ENCODE measurements at regions not wholly inside any gene's neighbourhood (a gene's known extent, or its start where the extent isn't known, plus 50 kb on each side); places are given as distances from the start of the nearest gene placed in this dataset.

DNA sequence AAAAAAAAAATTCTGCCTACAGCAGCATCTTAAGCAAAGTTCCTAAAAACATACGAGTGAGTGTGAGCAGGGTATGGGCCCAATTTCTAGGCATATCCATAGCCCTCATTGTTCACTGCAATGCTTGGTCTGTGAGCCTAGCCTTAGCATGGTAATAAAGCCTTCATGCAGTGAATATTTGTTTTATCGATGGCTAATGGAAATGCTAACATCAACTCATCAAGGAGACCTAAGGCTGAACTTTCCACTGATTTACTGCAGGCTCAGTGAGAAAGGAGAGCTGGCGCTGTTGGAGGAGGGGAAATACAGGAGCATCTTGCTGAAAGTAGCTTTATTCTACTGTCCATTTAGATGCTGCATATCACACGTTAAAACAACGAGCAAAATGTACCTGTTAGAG is 139.6 kb upstream of the DTNBP1 start:
- TF ChIP-seq, protein P1, sequence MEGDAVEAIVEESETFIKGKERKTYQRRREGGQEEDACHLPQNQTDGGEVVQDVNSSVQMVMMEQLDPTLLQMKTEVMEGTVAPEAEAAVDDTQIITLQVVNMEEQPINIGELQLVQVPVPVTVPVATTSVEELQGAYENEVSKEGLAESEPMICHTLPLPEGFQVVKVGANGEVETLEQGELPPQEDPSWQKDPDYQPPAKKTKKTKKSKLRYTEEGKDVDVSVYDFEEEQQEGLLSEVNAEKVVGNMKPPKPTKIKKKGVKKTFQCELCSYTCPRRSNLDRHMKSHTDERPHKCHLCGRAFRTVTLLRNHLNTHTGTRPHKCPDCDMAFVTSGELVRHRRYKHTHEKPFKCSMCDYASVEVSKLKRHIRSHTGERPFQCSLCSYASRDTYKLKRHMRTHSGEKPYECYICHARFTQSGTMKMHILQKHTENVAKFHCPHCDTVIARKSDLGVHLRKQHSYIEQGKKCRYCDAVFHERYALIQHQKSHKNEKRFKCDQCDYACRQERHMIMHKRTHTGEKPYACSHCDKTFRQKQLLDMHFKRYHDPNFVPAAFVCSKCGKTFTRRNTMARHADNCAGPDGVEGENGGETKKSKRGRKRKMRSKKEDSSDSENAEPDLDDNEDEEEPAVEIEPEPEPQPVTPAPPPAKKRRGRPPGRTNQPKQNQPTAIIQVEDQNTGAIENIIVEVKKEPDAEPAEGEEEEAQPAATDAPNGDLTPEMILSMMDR (IDR thresholded peaks at IDR 0.05; ENCODE audit: insufficient read depth, low read length, severe bottlenecking), result no peak
- Histone ChIP-seq H3K36me3 (ENCODE audit: control insufficient read depth, insufficient read depth, low read length) (no peaks in the 10 kb centered on the region), H3K27me3 (ENCODE audit: control insufficient read depth, insufficient read depth, low read length) (no peaks in the 10 kb centered on the region), H3K4me3 (ENCODE audit: low read depth, low read length) (no peak overlapping the region)
- FAIRE-seq (no peak), DNase-seq (ENCODE audit: low read depth) (no peak)

DNA sequence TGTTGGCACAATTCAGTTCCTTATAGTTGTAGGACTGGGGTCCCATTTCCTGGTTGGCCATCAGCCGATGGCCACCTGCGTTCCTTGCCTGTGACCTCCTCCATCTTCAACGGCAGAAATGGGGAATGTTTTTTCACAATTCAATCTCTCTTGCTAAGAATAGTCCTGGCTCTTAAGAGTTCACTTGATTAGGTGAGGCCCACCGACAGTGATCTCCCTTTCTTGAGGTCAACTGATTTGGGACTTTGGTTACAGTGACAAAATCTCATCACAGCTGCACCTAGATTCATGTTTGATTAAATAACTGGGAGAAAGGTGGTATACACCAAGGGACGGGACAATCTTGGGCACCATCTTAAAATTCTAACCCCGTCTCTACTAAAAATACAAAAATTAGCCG is 139.1 kb upstream of the DTNBP1 start:
- Histone ChIP-seq H3K4me3 (ENCODE audit: low read depth, low read length) (no peak overlapping the region), H3K27me3 (ENCODE audit: control insufficient read depth, insufficient read depth, low read length) (no peaks in the 10 kb centered on the region), H3K36me3 (ENCODE audit: control insufficient read depth, insufficient read depth, low read length) (no peaks in the 10 kb centered on the region)
- TF ChIP-seq, protein P1 (IDR thresholded peaks at IDR 0.05; ENCODE audit: insufficient read depth, low read length, severe bottlenecking), result no peak
- FAIRE-seq (no peak), DNase-seq (ENCODE audit: low read depth) (no peak)

DNA sequence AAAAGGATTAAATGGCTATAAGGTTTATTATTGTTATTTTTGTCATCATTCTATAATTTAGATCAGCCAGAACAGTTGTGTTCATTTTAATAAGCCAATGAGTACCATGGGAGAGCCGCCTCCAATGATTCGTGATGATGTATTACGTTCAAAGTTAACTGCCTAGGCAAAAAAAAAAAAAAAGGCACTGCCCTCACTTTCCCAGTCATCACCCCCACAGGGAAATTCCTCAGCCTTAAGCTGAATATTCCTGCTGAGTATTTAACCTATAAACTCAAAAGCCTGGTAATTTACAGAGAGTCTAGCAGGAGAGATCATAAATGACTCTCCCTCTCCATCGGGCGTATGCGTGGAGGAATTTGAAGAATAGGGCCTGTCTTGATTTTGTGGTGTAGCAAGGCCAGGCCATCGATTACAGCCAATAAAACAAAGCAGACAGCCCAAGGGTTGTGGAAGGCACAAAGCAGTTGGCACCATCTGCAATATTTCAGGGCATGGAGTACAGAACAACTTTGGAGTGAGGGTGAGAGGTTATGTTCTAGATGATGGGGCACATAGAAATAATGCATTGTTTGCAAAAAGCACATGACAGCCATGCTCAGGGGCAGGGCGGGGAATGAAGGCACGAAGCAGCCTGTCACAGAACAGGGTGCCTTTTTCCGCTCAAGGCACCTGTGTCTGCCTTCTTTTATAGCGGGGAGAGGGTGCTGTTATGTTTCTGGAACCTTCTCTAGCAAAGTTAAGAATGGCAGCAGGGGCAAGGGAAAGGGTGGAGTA is 138.2 kb upstream of the DTNBP1 start:
- peak; percentile 48 for DNase-seq (ENCODE audit: low read depth)
- H3K27me3 ChIP-seq (ENCODE audit: control insufficient read depth, insufficient read depth, low read length), result no peaks in the 10 kb centered on the region
- H3K36me3 ChIP-seq (ENCODE audit: control insufficient read depth, insufficient read depth, low read length), result no peaks in the 10 kb centered on the region
- H3K4me3 ChIP-seq (ENCODE audit: low read depth, low read length), result no peak overlapping the region
- FAIRE-seq, result no peak
- TF ChIP-seq, protein P1 (IDR thresholded peaks at IDR 0.05; ENCODE audit: insufficient read depth, low read length, severe bottlenecking), result no peak

DNA sequence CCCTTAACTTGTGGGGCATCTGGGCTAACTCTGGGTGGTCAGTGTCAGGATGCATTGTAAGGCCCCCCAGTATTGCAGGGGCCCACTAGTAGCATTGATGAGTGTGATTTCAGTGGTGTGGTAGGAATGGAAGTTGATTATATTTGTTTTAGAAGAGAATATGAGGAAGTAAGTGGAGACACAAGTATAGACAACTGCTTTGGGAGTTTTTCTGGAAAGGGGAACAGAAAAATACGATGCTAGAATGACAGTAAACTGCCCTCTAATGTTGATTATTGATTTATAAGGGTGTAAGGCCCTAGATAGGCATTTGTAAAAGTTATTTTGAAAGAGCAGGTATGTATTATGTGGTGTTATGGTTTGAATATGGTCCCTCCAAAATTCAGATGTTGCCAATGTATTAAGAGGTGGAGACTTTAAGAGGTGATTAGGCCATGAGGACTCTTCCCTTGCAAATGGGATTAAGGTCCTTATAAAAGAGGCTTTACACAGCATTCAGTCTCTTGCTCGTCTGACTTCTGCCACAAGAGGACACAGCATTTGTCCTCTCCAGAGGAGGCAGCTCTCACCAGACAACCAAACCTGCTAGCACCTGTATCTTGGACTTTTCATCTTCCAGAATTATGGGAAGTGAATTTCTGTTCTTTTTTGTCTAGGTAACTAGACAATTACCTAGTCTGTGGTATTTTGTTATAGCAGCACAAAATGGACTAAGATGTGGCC is 135.9 kb upstream of the DTNBP1 start:
- no peak overlapping the region for H3K4me3 ChIP-seq (ENCODE audit: low read depth, low read length)
- TF ChIP-seq, protein P1 (IDR thresholded peaks at IDR 0.05; ENCODE audit: insufficient read depth, low read length, severe bottlenecking), result no peak
- H3K36me3 ChIP-seq (ENCODE audit: control insufficient read depth, insufficient read depth, low read length), result no peaks in the 10 kb centered on the region
- FAIRE-seq (no peak), DNase-seq (ENCODE audit: low read depth) (no peak)
- no peaks in the 10 kb centered on the region for H3K27me3 ChIP-seq (ENCODE audit: control insufficient read depth, insufficient read depth, low read length)

DNA sequence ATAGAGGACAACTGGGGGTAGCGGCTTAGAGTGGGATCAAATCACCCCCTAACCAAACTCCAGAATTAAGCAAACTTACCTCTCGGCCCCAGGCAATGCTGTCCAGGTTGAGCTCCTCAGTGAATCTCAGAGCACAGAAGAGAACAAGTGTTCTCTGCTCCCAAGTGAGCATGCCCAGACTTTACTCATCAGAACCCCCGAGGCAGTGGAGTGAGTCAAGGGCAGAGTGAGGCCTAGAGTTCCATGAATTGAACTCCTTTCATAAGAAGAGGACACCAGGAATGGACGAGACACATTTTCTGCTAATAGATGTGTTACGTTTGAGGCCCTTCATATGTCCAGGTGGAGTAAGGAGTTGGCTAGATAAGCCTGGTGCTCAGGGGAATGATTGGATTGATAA is 134.0 kb upstream of the DTNBP1 start:
- FAIRE-seq (no peak), DNase-seq (ENCODE audit: low read depth) (peak; percentile 55)
- no peak overlapping the region for H3K4me3 ChIP-seq (ENCODE audit: low read depth, low read length)

More for the DNA sequence above, 134.0 kb upstream of the DTNBP1 start:
- Histone ChIP-seq H3K27me3 (ENCODE audit: control insufficient read depth, insufficient read depth, low read length) (no peaks in the 10 kb centered on the region), H3K36me3 (ENCODE audit: control insufficient read depth, insufficient read depth, low read length) (no peaks in the 10 kb centered on the region)
- TF ChIP-seq, protein P1 (IDR thresholded peaks at IDR 0.05; ENCODE audit: insufficient read depth, low read length, severe bottlenecking), result no peak

Measured in bronchial epithelial cell (primary cell).